Tibial nerve (tissue), 4 donors: ENCODE measurements at regions not wholly inside any gene's neighbourhood (a gene's known extent, or its start where the extent isn't known, plus 50 kb on each side); places are given as distances from the start of the nearest gene placed in this dataset.
A peak's percentile ranks its signal among the peaks of the same experiment; 100 is the strongest.

ENCODE experiments used
- DNase-seq, 2 donors: peaks; one replicate each; pipeline ENCODE4 v3.0.0-alpha.2; 2019; ENCODE audit warnings: low spot score in 2 of 2
- H3K27ac ChIP-seq, 4 donors: fragments of 200-600 bp; sonication (generic) in 3 of 4; one replicate each; pipeline ENCODE4 v1.5.1; 2017 to 2019; ENCODE audit warnings: mild to moderate bottlenecking in 1 of 4
- H3K27me3 ChIP-seq, 2 donors: fragments of 200-600 bp; sonication (generic) in 1 of 2; one replicate each; pipeline versions ENCODE4 v1.5.1 to v1.6.0; 2017 to 2019
- H3K36me3 ChIP-seq, 3 donors: fragments of 200-600 bp; sonication (generic); one replicate each; pipeline ENCODE4 v1.5.1; 2018 to 2019
- H3K4me1 ChIP-seq, 4 donors: fragments of 200-600 bp; sonication (generic) in 3 of 4; one replicate each; pipeline ENCODE4 v1.5.1; 2017 to 2019
- H3K4me3 ChIP-seq, 4 donors: fragments of 200-600 bp; sonication (generic) in 3 of 4; one replicate each; pipeline ENCODE4 v1.5.1; 2017 to 2019; ENCODE audit warnings: mild to moderate bottlenecking in 1 of 4, moderate library complexity in 1 of 4
- H3K9me3 ChIP-seq, 4 donors: fragments of 200-600 bp; sonication (generic) in 3 of 4; one replicate each; pipeline ENCODE4 v1.5.1; 2017 to 2019
- CTCF ChIP-seq, 5 experiments: fragments of 200-600 bp in 3 of 5; fragments of 450-650 bp in 2 of 5; sonication (generic) in 3 of 5; IDR thresholded peaks; one replicate each; pipeline ENCODE4 v1.5.1; 2016 to 2019; ENCODE audit warnings: antibody characterized with exemption in 5 of 5, mild to moderate bottlenecking in 3 of 5, moderate library complexity in 2 of 5
- EP300 ChIP-seq, 2 donors: sonication (generic); formaldehyde crosslinking; IDR thresholded peaks; one replicate each; pipeline ENCODE4 v1.6.1; 2017; ENCODE audit warnings: antibody characterized with exemption in 2 of 2, mild to moderate bottlenecking in 1 of 2
- POLR2A ChIP-seq, 2 donors: fragments of 450-650 bp; IDR thresholded peaks; one replicate each; pipeline ENCODE4 v1.6.1; 2017; ENCODE audit warnings: antibody characterized with exemption in 2 of 2, mild to moderate bottlenecking in 2 of 2, moderate library complexity in 2 of 2
- WGBS, 2 donors: methylation state at CpG; one replicate each; pipeline ENCODE4 v1.1.5; 2018; 5-methylcytosine and 5-hydroxymethylcytosine counted together

- Histone ChIP-seq H3K9me3 (no peaks in the 10 kb centered on the region), H3K4me1 (peaks cover 0 to 10% (median 0%) of the 10 kb centered on the region in 4 donors), H3K36me3 (no peaks in the 10 kb centered on the region), H3K4me3 (no peak overlapping the region), H3K27ac (no peak overlapping the region), H3K27me3 (no peaks in the 10 kb centered on the region)
- WGBS, 2 donors = 37 to 42% methylated on average over 5 of the region's 5 CpGs
- no peak for DNase-seq
- TF ChIP-seq EP300 (IDR thresholded peaks at IDR 0.05) (no peak), POLR2A (IDR thresholded peaks at IDR 0.05) (no peak), CTCF (IDR thresholded peaks at IDR 0.05) (no peak)
These were observed 395.8 kb downstream of the CD109 start for GRCh38 chr6:74091794-74092157.

GRCh38 chr6:74091136-74091793, 395.3 kb downstream of the CD109 start:
- WGBS, 2 donors = 41 to 47% methylated on average over 8 of the region's 8 CpGs
- no peaks in the 10 kb centered on the region for H3K27me3 ChIP-seq
- H3K9me3 ChIP-seq = no peaks in the 10 kb centered on the region
- H3K36me3 ChIP-seq = no peaks in the 10 kb centered on the region
- H3K4me3 ChIP-seq = no peak overlapping the region
- TF ChIP-seq CTCF (IDR thresholded peaks at IDR 0.05) (peak; percentile 52 to 70 (median 57)), POLR2A (IDR thresholded peaks at IDR 0.05) (no peak), EP300 (IDR thresholded peaks at IDR 0.05) (no peak)
- no peak for DNase-seq
- no peak overlapping the region for H3K27ac ChIP-seq
- peaks cover 0 to 10% (median 0%) of the 10 kb centered on the region in 4 donors for H3K4me1 ChIP-seq

- Histone ChIP-seq H3K4me1 (peaks cover 0 to 10% (median 0%) of the 10 kb centered on the region in 4 donors), H3K27me3 (no peaks in the 10 kb centered on the region), H3K27ac (no peak overlapping the region), H3K9me3 (no peaks in the 10 kb centered on the region), H3K36me3 (no peaks in the 10 kb centered on the region), H3K4me3 (no peak overlapping the region)
- no peak for DNase-seq
- 38 to 39% methylated on average over 2 of the region's 2 CpGs for WGBS, 2 donors
- TF ChIP-seq CTCF (IDR thresholded peaks at IDR 0.05) (peak in 2 of 5 experiments; percentile 6 to 11), EP300 (IDR thresholded peaks at IDR 0.05) (no peak)
These were observed 391.9 kb downstream of the CD109 start for GRCh38 chr6:74087899-74088298.

- Histone ChIP-seq H3K4me1 (peaks cover 0 to 9% (median 0%) of the 10 kb centered on the region in 4 donors), H3K27me3 (no peaks in the 10 kb centered on the region), H3K36me3 (no peaks in the 10 kb centered on the region), H3K27ac (no peak overlapping the region), H3K9me3 (peaks cover 0 to 4% (median 0%) of the 10 kb centered on the region in 4 donors), H3K4me3 (no peak overlapping the region)
- DNase-seq = no peak
- 75 to 80% methylated on average over 2 of the region's 2 CpGs for WGBS, 2 donors
- TF ChIP-seq POLR2A (IDR thresholded peaks at IDR 0.05) (no peak), EP300 (IDR thresholded peaks at IDR 0.05) (no peak), CTCF (IDR thresholded peaks at IDR 0.05) (no peak)
These were observed 379.9 kb downstream of the CD109 start for GRCh38 chr6:74075896-74076295.

GRCh38 chr6:74075323-74075722, 379.3 kb downstream of the CD109 start:
- Histone ChIP-seq H3K27me3 (no peaks in the 10 kb centered on the region), H3K4me1 (peaks cover 0 to 9% (median 0%) of the 10 kb centered on the region in 4 donors), H3K27ac (no peak overlapping the region), H3K4me3 (no peak overlapping the region), H3K9me3 (peaks cover 0 to 4% (median 0%) of the 10 kb centered on the region in 4 donors), H3K36me3 (no peaks in the 10 kb centered on the region)
- peak; percentile 24 to 61 for DNase-seq
- no peak for TF ChIP-seq POLR2A (IDR thresholded peaks at IDR 0.05)
- peak in 1 of 2 donors; percentile 81 for TF ChIP-seq EP300 (IDR thresholded peaks at IDR 0.05)
- WGBS, 2 donors = 28 to 31% methylated on average over 3 of the region's 3 CpGs
